Fibroblast of lung (primary cell): ENCODE measurements at regions not wholly inside any gene's neighbourhood (a gene's known extent, or its start where the extent isn't known, plus 50 kb on each side); places are given as distances from the start of the nearest gene placed in this dataset.

Source experiments
- DNase-seq, 2 donors: peaks; one replicate each; pipeline versions ENCODE4 v3.0.0 to v3.0.0-alpha.2; 2010; ENCODE audit warnings: low read depth in 2 of 2
- H2AFZ ChIP-seq: 2 replicates; pipeline ENCODE4 v1.5.1; 2012; ENCODE audit warnings: low read length, control low read depth, inconsistent platforms
- H3K27ac ChIP-seq: 2 replicates; pipeline ENCODE4 v1.5.1; 2011; ENCODE audit warnings: low read length, control low read depth; ENCODE audit not compliant: insufficient read depth
- H3K27me3 ChIP-seq: 2 replicates; pipeline ENCODE4 v1.5.1; 2011; ENCODE audit warnings: mild to moderate bottlenecking, low read length; ENCODE audit not compliant: control insufficient read depth, insufficient read depth
- H3K36me3 ChIP-seq: 2 replicates; pipeline ENCODE4 v1.5.1; 2011; ENCODE audit warnings: low read length; ENCODE audit not compliant: control insufficient read depth, insufficient read depth
- H3K4me1 ChIP-seq: 2 replicates; pipeline ENCODE4 v1.5.1; 2011; ENCODE audit warnings: low read length; ENCODE audit not compliant: control insufficient read depth, insufficient read depth; ENCODE audit errors: extremely low read depth
- H3K4me2 ChIP-seq: 2 replicates; pipeline ENCODE4 v1.5.1; 2011; ENCODE audit warnings: low read length, control low read depth; ENCODE audit not compliant: insufficient read depth; ENCODE audit errors: extremely low read depth
- H3K4me3 ChIP-seq, 4 experiments: fragments of 200-600 bp in 1 of 4; sonication (generic) in 1 of 4; replicated peaks in 1 of 4; 2 replicates each; pipeline ENCODE4 v1.5.1; 2011 to 2016; ENCODE audit warnings: low read length in 4 of 4, low read depth in 3 of 4, mild to moderate bottlenecking in 3 of 4, control low read depth in 2 of 4, inconsistent platforms in 1 of 4, mixed read lengths in 1 of 4; ENCODE audit not compliant: insufficient read depth in 1 of 4; ENCODE audit errors: control extremely low read depth in 1 of 4
- H3K79me2 ChIP-seq: 2 replicates; pipeline ENCODE4 v1.5.1; 2012; ENCODE audit warnings: mild to moderate bottlenecking, low read length, inconsistent platforms; ENCODE audit not compliant: control insufficient read depth, insufficient read depth
- H3K9ac ChIP-seq: 2 replicates; pipeline ENCODE4 v1.5.1; 2011; ENCODE audit warnings: mild to moderate bottlenecking, low read length, control low read depth; ENCODE audit not compliant: insufficient read depth
- H3K9me3 ChIP-seq: 2 replicates; pipeline ENCODE4 v1.5.1; 2012; ENCODE audit warnings: low read depth, low read length; ENCODE audit not compliant: control insufficient read depth, insufficient read depth
- H4K20me1 ChIP-seq: 2 replicates; pipeline ENCODE4 v1.5.1; 2011; ENCODE audit warnings: low read length; ENCODE audit not compliant: control insufficient read depth, insufficient read depth; ENCODE audit errors: extremely low read depth
- CTCF ChIP-seq, 2 donors: IDR thresholded peaks in 1 of 2; conservative IDR thresholded peaks in 1 of 2; 1 replicate in 1 of 2; 2 replicates in 1 of 2; pipeline ENCODE4 v1.5.1; 2011 to 2012; ENCODE audit warnings: low read length in 2 of 2, control low read depth in 1 of 2, inconsistent platforms in 1 of 2, low read depth in 1 of 2, mild to moderate bottlenecking in 1 of 2
- EZH2 ChIP-seq: IDR thresholded peaks from 2 replicates; pipeline ENCODE4 v1.5.1; 2012; ENCODE audit warnings: low read length, control low read depth, mild to moderate bottlenecking; ENCODE audit errors: missing control alignments

- Histone ChIP-seq H3K27ac (no peak overlapping the region), H4K20me1 (no peaks in the 10 kb centered on the region), H3K4me1 (peaks cover 3% of the 10 kb centered on the region), H3K4me3 (no peak overlapping the region), H3K79me2 (no peaks in the 10 kb centered on the region), H3K9ac (no peak overlapping the region), H3K4me2 (no peak overlapping the region), H3K9me3 (no peaks in the 10 kb centered on the region), H3K36me3 (no peaks in the 10 kb centered on the region), H2AFZ (no peak overlapping the region), H3K27me3 (no peaks in the 10 kb centered on the region)
- DNase-seq: peak in 1 of 2 donors; percentile 43
- TF ChIP-seq CTCF (conservative IDR thresholded peaks at IDR 0.05 in 1 of 2, IDR thresholded peaks at IDR 0.05 in 1 of 2; ENCODE audit: low read depth in 1 of 2, low read length in 2 of 2): no peak
- no peak for TF ChIP-seq EZH2
These were observed 103.6 kb upstream of the NXT1 start for GRCh38 chr20:23246717-23247664.

- Histone ChIP-seq H3K4me3 (no peak overlapping the region), H3K79me2 (no peaks in the 10 kb centered on the region), H3K4me2 (no peak overlapping the region), H4K20me1 (no peaks in the 10 kb centered on the region), H2AFZ (no peak overlapping the region), H3K36me3 (no peaks in the 10 kb centered on the region), H3K9ac (no peak overlapping the region), H3K27ac (no peak overlapping the region), H3K27me3 (no peaks in the 10 kb centered on the region), H3K4me1 (peaks cover 3% of the 10 kb centered on the region), H3K9me3 (no peaks in the 10 kb centered on the region)
- no peak for TF ChIP-seq EZH2
- peak in 1 of 2 donors; percentile 70 for TF ChIP-seq CTCF (conservative IDR thresholded peaks at IDR 0.05 in 1 of 2, IDR thresholded peaks at IDR 0.05 in 1 of 2; ENCODE audit: low read depth in 1 of 2, low read length in 2 of 2)
- peak; percentile 38 to 53 for DNase-seq
These were observed 104.9 kb upstream of the NXT1 start for GRCh38 chr20:23245553-23246181.

GRCh38 chr20:23244916-23245552 is 105.6 kb upstream of the NXT1 start:
- no peaks in the 10 kb centered on the region for H3K79me2 ChIP-seq
- H3K27me3 ChIP-seq: no peaks in the 10 kb centered on the region
- TF ChIP-seq EZH2: no peak
- no peak for TF ChIP-seq CTCF (conservative IDR thresholded peaks at IDR 0.05 in 1 of 2, IDR thresholded peaks at IDR 0.05 in 1 of 2; ENCODE audit: low read depth in 1 of 2, low read length in 2 of 2)
- H3K27ac ChIP-seq: no peak overlapping the region
- peaks cover 3% of the 10 kb centered on the region for H3K4me1 ChIP-seq
- no peaks in the 10 kb centered on the region for H3K36me3 ChIP-seq
- no peak overlapping the region for H3K9ac ChIP-seq
- H3K9me3 ChIP-seq: no peaks in the 10 kb centered on the region
- no peak for DNase-seq
- no peak overlapping the region for H3K4me3 ChIP-seq
- no peak overlapping the region for H3K4me2 ChIP-seq
- H2AFZ ChIP-seq: no peak overlapping the region
- H4K20me1 ChIP-seq: no peaks in the 10 kb centered on the region
